ENCODE measurements at regions not wholly inside any gene's neighbourhood (a gene's known extent, or its start where the extent isn't known, plus 50 kb on each side); places are given as distances from the start of the nearest gene placed in this dataset.

- BruUV-seq (replicated peaks) = no TSS peak
- H3K4me3 ChIP-seq (ENCODE audit: low read depth, low read length, poor library complexity, severe bottlenecking) = no peak overlapping the region
These were observed 139.2 kb upstream of the SMARCA2 start for GRCh38 chr9:1875921-1876448.

DNA sequence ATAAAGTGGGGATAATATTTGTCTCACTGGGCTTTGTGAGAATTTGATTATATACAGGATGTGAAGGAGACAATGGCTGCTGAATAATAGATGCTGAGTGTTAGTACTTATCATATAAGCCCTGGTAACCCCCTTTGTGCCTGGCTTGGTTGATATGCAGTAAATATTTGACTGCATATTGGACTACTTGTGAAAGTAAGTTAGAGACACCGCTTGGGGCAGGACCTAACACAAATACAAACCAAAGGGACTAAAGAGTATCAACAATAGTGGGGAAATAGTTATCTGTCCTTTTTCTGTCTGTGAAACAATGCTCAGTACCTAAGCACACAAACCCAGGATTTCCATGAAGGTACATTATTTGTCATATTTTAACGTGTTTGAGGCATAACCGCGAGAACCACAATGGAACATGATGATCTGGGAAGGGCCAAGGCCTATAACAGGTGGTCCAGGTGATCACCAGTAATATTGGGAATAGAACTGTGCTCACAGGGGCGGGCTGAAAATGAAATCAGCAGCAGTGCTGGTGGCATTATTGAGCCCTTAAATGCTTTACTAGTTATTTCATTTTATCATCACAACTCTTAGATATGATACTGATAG lies 138.2 kb upstream of the SMARCA2 start:
- CTCF ChIA-PET (ENCODE audit: unreplicated experiment) = no interaction called here
- POLR2A ChIA-PET = no interaction called here
- H3K9me3 ChIP-seq (ENCODE audit: low read length) = no peaks in the 10 kb centered on the region
- TF ChIP-seq EZH2phosphoT487 (IDR thresholded peaks at IDR 0.05; ENCODE audit: borderline replicate concordance, low read depth, low read length) (no peak), CTCF (conservative IDR thresholded peaks at IDR 0.05; ENCODE audit: low read length) (no peak)
- BruUV-seq (replicated peaks) = no TSS peak
- H3K36me3 ChIP-seq (ENCODE audit: insufficient read depth, low read length) = no peaks in the 10 kb centered on the region
- no peaks in the 10 kb centered on the region for H3K79me2 ChIP-seq (ENCODE audit: insufficient read depth, low read depth, low read length)
- intact Hi-C loops (cut with micrococcal nuclease; ENCODE audit: unreplicated experiment) = loop anchor here (10.0 kb wide), 1 partner anchor 208 kb away; no protein-coding TSS in a partner anchor
- no peak overlapping the region for H3K4me3 ChIP-seq (ENCODE audit: low read depth, low read length, poor library complexity, severe bottlenecking)
- no peak overlapping the region for H3K4me2 ChIP-seq (ENCODE audit: low read length)
- no peaks in the 10 kb centered on the region for H3K9me2 ChIP-seq (ENCODE audit: insufficient read depth, low read length)
- no peak overlapping the region for H2AFZ ChIP-seq (ENCODE audit: low read length)
- H3K27ac ChIP-seq (ENCODE audit: low read depth, low read length, poor library complexity, severe bottlenecking) = no peak overlapping the region
- DNase-seq (ENCODE audit: low spot score) = no peak
- H3K4me1 ChIP-seq (ENCODE audit: insufficient read depth, low read length, poor library complexity, severe bottlenecking) = no peaks in the 10 kb centered on the region
- H4K20me1 ChIP-seq (ENCODE audit: insufficient read depth, low read length) = no peaks in the 10 kb centered on the region

More at GRCh38 chr9:1875921-1876448, 139.2 kb upstream of the SMARCA2 start:
- Histone ChIP-seq H3K36me3 (ENCODE audit: insufficient read depth, low read length) (no peaks in the 10 kb centered on the region), H4K20me1 (ENCODE audit: insufficient read depth, low read length) (no peaks in the 10 kb centered on the region), H3K4me1 (ENCODE audit: insufficient read depth, low read length, poor library complexity, severe bottlenecking) (no peaks in the 10 kb centered on the region), H3K79me2 (ENCODE audit: insufficient read depth, low read depth, low read length) (no peaks in the 10 kb centered on the region), H2AFZ (ENCODE audit: low read length) (no peak overlapping the region), H3K9me3 (ENCODE audit: low read length) (no peaks in the 10 kb centered on the region), H3K9me2 (ENCODE audit: insufficient read depth, low read length) (no peaks in the 10 kb centered on the region), H3K27ac (ENCODE audit: low read depth, low read length, poor library complexity, severe bottlenecking) (no peak overlapping the region), H3K4me2 (ENCODE audit: low read length) (no peak overlapping the region)
- TF ChIP-seq EZH2phosphoT487 (IDR thresholded peaks at IDR 0.05; ENCODE audit: borderline replicate concordance, low read depth, low read length) (no peak), CTCF (conservative IDR thresholded peaks at IDR 0.05; ENCODE audit: low read length) (no peak)
- intact Hi-C loops (cut with micrococcal nuclease; ENCODE audit: unreplicated experiment) = loop anchor here (10.0 kb wide), 1 partner anchor 209 kb away; no protein-coding TSS in a partner anchor
- DNase-seq (ENCODE audit: low spot score) = no peak
- ChIA-PET CTCF (ENCODE audit: unreplicated experiment) (no interaction called here), POLR2A (no interaction called here)

GRCh38 chr9:1877951-1878350 lies 137.2 kb upstream of the SMARCA2 start:
- POLR2A ChIA-PET = no interaction called here
- no peaks in the 10 kb centered on the region for H3K9me3 ChIP-seq (ENCODE audit: low read length)
- no peak for DNase-seq (ENCODE audit: low spot score)
- no peaks in the 10 kb centered on the region for H4K20me1 ChIP-seq (ENCODE audit: insufficient read depth, low read length)
- H3K4me3 ChIP-seq (ENCODE audit: low read depth, low read length, poor library complexity, severe bottlenecking) = no peak overlapping the region
- H3K4me2 ChIP-seq (ENCODE audit: low read length) = no peak overlapping the region
- no TSS peak for BruUV-seq (replicated peaks)
- no peak overlapping the region for H2AFZ ChIP-seq (ENCODE audit: low read length)
- CTCF ChIA-PET (ENCODE audit: unreplicated experiment) = no interaction called here
- no peak overlapping the region for H3K27ac ChIP-seq (ENCODE audit: low read depth, low read length, poor library complexity, severe bottlenecking)
- no peaks in the 10 kb centered on the region for H3K79me2 ChIP-seq (ENCODE audit: insufficient read depth, low read depth, low read length)
- no peaks in the 10 kb centered on the region for H3K9me2 ChIP-seq (ENCODE audit: insufficient read depth, low read length)
- TF ChIP-seq CTCF (conservative IDR thresholded peaks at IDR 0.05; ENCODE audit: low read length) = no peak
- TF ChIP-seq EZH2phosphoT487 (IDR thresholded peaks at IDR 0.05; ENCODE audit: borderline replicate concordance, low read depth, low read length) = no peak
- intact Hi-C loops (cut with micrococcal nuclease; ENCODE audit: unreplicated experiment) = loop anchor here (10.0 kb wide), 1 partner anchor 207 kb away; no protein-coding TSS in a partner anchor
- H3K4me1 ChIP-seq (ENCODE audit: insufficient read depth, low read length, poor library complexity, severe bottlenecking) = no peaks in the 10 kb centered on the region
- H3K36me3 ChIP-seq (ENCODE audit: insufficient read depth, low read length) = no peaks in the 10 kb centered on the region

Measured in OCI-LY7 (cell line).